ENCODE measurements at regions not wholly inside any gene's neighbourhood (a gene's known extent, or its start where the extent isn't known, plus 50 kb on each side); places are given as distances from the start of the nearest gene placed in this dataset.

- no peak for TF ChIP-seq CTCF (conservative IDR thresholded peaks at IDR 0.05; ENCODE audit: low read depth)
- ChIA-PET POLR2A (ENCODE audit: low non-redundant PET) (no interaction called here), CTCF (no interaction called here)
- DNase-seq (ENCODE audit: low spot score), result no peak
- H3K27ac ChIP-seq, result no peak overlapping the region
Measured at GRCh38 chrX:91080822-91081221, 353.8 kb upstream of the PABPC5 start.

DNA sequence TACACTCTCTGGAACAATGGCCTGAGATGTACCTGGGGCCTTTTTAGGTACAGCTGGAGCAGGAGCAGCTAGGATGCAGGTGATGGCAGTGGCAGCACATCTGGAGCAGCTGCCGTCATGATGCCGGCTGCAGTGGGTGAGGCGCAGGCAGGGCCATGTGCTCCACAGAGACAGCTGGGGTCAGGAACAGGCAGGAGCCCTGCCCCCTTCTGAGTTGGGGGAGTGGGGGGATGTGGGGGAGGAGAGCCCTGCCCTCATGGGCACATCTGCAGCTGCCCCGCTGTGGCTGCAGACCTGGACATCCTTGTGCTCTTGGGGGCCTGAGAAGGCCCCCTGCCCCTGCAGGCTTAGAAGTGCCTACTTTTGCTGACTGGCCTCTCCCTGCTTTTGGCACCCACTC lies 352.8 kb upstream of the PABPC5 start:
- no peak for TF ChIP-seq CTCF (conservative IDR thresholded peaks at IDR 0.05; ENCODE audit: low read depth)
- ChIA-PET CTCF (no interaction called here), POLR2A (ENCODE audit: low non-redundant PET) (no interaction called here)
- no peak for DNase-seq (ENCODE audit: low spot score)
- H3K27ac ChIP-seq, result no peak overlapping the region

DNA sequence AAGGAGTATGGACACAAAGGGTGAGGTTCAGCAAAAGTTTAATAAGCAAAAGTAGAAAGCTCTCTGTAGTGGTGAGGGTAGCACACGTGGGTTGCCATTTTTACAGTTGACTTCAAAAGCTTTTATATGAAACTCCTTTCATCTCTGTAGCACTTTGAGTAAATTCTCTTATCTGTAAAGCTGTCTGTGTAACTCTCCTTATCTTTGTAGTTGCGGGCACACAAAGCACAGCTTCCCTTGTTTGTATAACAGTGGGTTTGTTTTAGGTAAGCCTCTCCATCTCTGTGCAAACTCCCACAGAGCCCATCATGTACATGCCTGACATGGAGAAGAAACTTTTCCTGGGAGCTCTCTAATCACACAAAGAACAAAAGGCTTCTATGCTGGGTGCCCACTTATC lies 325.9 kb upstream of the PABPC5 start:
- no peak for DNase-seq (ENCODE audit: low spot score)
- ChIA-PET CTCF (no interaction called here), POLR2A (ENCODE audit: low non-redundant PET) (no interaction called here)
- TF ChIP-seq CTCF (conservative IDR thresholded peaks at IDR 0.05; ENCODE audit: low read depth), result no peak
- no peak overlapping the region for H3K27ac ChIP-seq

- ChIA-PET POLR2A (ENCODE audit: low non-redundant PET) (no interaction called here), CTCF (no interaction called here)
- no peak for TF ChIP-seq CTCF (conservative IDR thresholded peaks at IDR 0.05; ENCODE audit: low read depth)
- DNase-seq (ENCODE audit: low spot score), result no peak
- no peak overlapping the region for H3K27ac ChIP-seq
Measured at GRCh38 chrX:91122151-91122694, 312.4 kb upstream of the PABPC5 start.

- POLR2A ChIA-PET (ENCODE audit: low non-redundant PET), result no interaction called here
- CTCF ChIA-PET, result no interaction called here
- DNase-seq (ENCODE audit: low spot score), result no peak
- no peak for TF ChIP-seq CTCF (conservative IDR thresholded peaks at IDR 0.05; ENCODE audit: low read depth)
- no peak overlapping the region for H3K27ac ChIP-seq
Measured at GRCh38 chrX:91137883-91138282, 296.8 kb upstream of the PABPC5 start.
